ENCODE measurements at regions not wholly inside any gene's neighbourhood (a gene's known extent, or its start where the extent isn't known, plus 50 kb on each side); places are given as distances from the start of the nearest gene placed in this dataset.
"Not testable (repeated sequence)": the region's sequence is repeated elsewhere in the genome, so short reads cannot be mapped to it uniquely, and the experiment has no call there.

DNA sequence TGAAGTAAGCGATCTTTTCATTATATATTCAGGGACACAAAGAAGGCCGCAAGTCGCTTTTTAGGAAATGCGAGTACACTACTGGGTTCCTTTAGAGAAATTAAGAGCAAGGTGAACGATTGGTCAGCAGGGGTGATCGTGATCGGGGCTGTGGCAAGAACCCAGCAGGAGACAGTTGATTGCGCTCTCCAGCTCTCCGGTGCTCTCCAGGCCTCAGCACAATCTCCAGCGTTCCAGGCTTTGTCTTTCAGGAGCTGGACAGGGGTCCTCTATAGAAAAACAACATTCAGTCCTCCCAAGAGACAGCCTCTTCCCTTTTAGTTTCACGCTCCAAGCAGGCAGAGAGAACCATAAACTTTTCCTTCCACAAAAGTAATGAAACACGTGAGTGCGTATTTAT, 170.5 kb upstream of the KLF6 start:
- H3K4me2 ChIP-seq: no peak overlapping the region
- no peaks in the 10 kb centered on the region for H4K20me1 ChIP-seq
- no peak overlapping the region for H3K4me3 ChIP-seq
- H3K36me3 ChIP-seq: no peaks in the 10 kb centered on the region
- peaks cover 15% of the 10 kb centered on the region for H3K4me1 ChIP-seq
- H3K27me3 ChIP-seq: no peaks in the 10 kb centered on the region
- H3K27ac ChIP-seq: no peak overlapping the region
- TF ChIP-seq Cebpa-rat (IDR thresholded peaks at IDR 0.05): no peak
- H3K9ac ChIP-seq: no peak overlapping the region
- no peaks in the 10 kb centered on the region for H3K9me3 ChIP-seq

DNA sequence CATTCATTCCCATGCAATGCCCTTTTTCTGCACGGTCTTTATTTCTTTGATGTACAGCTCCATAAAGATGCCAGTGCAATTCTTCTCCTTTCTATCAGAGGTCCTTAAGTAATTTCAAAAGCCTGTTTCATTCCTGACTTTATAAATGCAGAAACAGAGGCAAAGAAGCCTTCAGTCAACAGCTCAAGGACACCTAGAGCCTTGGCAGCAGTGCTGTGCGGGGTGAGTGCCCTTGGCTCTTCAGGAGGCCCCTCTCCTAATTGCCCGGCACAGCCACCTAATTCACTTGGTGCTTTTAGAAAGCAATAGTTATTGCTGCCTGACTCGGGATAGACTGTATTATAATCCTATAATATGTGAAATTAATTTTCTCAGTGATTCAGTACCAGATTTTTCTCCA, 169.6 kb upstream of the KLF6 start:
- Histone ChIP-seq H3K4me2 (no peak overlapping the region), H4K20me1 (no peaks in the 10 kb centered on the region), H3K4me3 (no peak overlapping the region), H3K9ac (no peak overlapping the region), H3K9me3 (no peaks in the 10 kb centered on the region), H3K27ac (no peak overlapping the region), H3K4me1 (peaks cover 8% of the 10 kb centered on the region), H3K27me3 (no peaks in the 10 kb centered on the region), H3K36me3 (no peaks in the 10 kb centered on the region)
- TF ChIP-seq Cebpa-rat (IDR thresholded peaks at IDR 0.05): no peak

DNA sequence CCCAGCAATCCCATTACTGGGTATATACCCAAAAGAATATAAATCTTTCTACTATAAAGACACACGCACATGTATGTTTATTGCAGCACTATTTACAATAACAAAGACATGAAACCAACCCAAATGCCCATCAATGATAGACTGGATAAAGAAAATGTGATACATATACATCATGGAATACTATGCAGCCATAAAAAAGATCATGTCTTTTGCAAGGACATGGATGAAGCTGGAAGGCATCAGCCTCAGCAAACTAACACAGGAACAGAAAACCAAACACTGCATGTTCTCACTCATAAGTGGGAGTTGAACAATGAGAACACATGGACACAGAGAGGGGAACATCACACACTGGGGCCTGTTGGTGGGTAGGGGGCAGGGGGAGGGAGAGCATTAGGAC, 169.0 kb upstream of the KLF6 start:
- not testable (repeated sequence) for H3K4me3 ChIP-seq, H4K20me1 ChIP-seq, H3K27me3 ChIP-seq, H3K36me3 ChIP-seq, H3K9ac ChIP-seq, H3K4me2 ChIP-seq, H3K9me3 ChIP-seq, H3K27ac ChIP-seq, H3K4me1 ChIP-seq

DNA sequence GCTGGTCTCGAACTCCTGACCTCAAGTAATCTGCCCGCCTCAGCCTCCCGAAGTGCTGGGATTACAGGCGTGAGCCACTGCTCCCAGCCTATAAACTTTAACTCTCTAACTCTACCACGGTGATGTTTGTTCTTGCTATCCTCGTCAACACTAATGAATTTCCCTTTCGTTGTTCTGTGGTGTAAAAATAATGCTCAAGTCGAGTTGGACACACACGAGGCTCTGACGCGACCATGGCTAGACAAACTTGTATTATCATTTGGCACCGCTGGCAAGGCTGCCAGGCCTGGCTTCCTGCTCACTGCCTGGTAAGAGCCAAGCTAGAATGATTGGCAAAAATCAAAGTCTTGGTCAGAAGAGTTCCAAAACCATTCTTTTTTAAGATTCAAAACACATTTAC, 167.0 kb upstream of the KLF6 start:
- no peak for TF ChIP-seq Cebpa-rat (IDR thresholded peaks at IDR 0.05)
- no peak overlapping the region for H3K27ac ChIP-seq
- H3K4me3 ChIP-seq: no peak overlapping the region

DNA sequence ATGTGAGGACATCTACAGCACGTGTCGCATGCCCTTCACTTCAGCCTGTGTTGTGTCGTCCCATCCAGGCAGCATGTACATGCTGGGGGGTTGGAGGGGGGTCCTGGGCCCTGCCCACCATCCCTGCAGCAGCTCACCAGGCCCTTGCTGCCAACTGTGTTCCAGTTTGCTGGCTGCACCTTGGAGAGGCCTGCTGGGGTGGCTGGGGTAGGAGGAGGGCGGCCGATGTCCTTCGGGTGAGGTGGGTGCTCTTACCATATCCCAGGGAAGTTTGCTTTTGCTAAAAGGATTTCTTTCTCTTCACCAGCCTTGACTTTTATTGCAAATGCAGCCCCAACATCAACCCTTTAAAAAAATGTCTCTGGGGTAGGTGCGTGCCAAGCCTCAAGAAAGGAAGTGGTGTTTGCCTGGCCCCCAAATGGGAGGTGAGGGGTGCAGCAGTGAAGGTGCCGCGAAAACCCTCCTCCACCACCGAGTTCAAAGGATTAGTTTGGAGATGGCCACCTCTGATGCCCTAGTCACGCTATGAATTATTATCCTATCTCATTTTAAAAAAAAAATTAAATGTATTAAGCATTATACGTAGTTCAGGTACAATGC, 165.8 kb upstream of the KLF6 start:
- no peaks in the 10 kb centered on the region for H3K9me3 ChIP-seq
- 0 out of 2 replicates have a peak, but pooled peaks cover 9% of the 10 kb centered on the region for H3K4me1 ChIP-seq
- H3K36me3 ChIP-seq: no peaks in the 10 kb centered on the region
- H3K27me3 ChIP-seq: no peaks in the 10 kb centered on the region
- TF ChIP-seq Cebpa-rat (IDR thresholded peaks at IDR 0.05): no peak
- no peak overlapping the region for H3K4me2 ChIP-seq
- no peaks in the 10 kb centered on the region for H4K20me1 ChIP-seq
- no peak overlapping the region for H3K27ac ChIP-seq
- no peak overlapping the region for H3K4me3 ChIP-seq
- H3K9ac ChIP-seq: no peak overlapping the region

More for the DNA sequence above, 167.0 kb upstream of the KLF6 start:
- 0 out of 2 replicates have a peak, but pooled peaks cover 4% of the 10 kb centered on the region for H3K4me1 ChIP-seq
- no peaks in the 10 kb centered on the region for H3K9me3 ChIP-seq
- H3K9ac ChIP-seq: no peak overlapping the region
- no peaks in the 10 kb centered on the region for H3K36me3 ChIP-seq
- H3K27me3 ChIP-seq: no peaks in the 10 kb centered on the region
- no peaks in the 10 kb centered on the region for H4K20me1 ChIP-seq
- H3K4me2 ChIP-seq: no peak overlapping the region

DNA sequence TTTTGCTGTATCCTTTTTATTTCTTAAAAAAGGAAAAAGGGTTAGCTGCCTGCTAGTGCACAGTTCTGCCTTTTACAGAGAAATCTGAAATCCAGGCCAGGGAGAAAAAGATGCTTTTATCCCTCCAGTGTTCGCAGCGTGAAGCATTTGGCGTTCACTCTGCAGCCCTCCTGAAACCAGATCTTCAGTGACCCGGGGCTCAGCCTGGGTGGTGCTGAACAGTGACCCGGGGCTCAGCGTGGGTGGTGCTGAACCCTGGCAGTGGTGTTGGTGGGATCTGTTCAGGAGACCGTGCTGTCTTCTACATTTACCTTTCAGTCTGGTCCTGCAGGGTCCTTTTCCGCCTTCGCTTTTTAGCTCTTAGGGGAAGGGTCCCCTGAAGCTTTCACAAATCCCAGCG, 164.7 kb upstream of the KLF6 start:
- TF ChIP-seq Cebpa-rat (IDR thresholded peaks at IDR 0.05): no peak
- Histone ChIP-seq H3K27ac (no peak overlapping the region), H3K9ac (no peak overlapping the region), H3K4me3 (no peak overlapping the region), H3K4me2 (no peak overlapping the region), H4K20me1 (no peaks in the 10 kb centered on the region), H3K4me1 (0 out of 2 replicates have a peak, but pooled peaks cover 11% of the 10 kb centered on the region), H3K9me3 (no peaks in the 10 kb centered on the region; the same call in 1 of the 2 replicates), H3K27me3 (no peaks in the 10 kb centered on the region), H3K36me3 (no peaks in the 10 kb centered on the region)

DNA sequence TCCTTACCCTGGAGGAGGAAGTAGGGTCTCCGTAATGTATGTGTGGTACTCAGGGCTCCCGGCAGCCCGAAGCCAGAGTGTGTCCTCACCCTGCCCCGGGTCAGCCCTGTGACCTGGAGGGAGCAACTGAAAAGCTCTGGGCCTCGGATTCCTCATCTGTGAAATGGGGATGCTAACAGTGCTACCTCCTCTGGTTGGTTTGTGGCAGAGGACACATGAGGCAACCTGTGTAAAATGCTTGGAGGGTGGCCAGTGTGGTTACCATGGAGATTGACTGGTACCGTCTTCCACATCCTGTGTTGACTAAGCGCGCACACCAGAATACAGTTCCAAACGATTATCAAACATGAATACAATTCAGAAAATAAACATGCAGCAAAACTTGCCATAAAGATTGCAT, 163.8 kb upstream of the KLF6 start:
- Histone ChIP-seq H4K20me1 (no peaks in the 10 kb centered on the region), H3K27ac (no peak overlapping the region)

DNA sequence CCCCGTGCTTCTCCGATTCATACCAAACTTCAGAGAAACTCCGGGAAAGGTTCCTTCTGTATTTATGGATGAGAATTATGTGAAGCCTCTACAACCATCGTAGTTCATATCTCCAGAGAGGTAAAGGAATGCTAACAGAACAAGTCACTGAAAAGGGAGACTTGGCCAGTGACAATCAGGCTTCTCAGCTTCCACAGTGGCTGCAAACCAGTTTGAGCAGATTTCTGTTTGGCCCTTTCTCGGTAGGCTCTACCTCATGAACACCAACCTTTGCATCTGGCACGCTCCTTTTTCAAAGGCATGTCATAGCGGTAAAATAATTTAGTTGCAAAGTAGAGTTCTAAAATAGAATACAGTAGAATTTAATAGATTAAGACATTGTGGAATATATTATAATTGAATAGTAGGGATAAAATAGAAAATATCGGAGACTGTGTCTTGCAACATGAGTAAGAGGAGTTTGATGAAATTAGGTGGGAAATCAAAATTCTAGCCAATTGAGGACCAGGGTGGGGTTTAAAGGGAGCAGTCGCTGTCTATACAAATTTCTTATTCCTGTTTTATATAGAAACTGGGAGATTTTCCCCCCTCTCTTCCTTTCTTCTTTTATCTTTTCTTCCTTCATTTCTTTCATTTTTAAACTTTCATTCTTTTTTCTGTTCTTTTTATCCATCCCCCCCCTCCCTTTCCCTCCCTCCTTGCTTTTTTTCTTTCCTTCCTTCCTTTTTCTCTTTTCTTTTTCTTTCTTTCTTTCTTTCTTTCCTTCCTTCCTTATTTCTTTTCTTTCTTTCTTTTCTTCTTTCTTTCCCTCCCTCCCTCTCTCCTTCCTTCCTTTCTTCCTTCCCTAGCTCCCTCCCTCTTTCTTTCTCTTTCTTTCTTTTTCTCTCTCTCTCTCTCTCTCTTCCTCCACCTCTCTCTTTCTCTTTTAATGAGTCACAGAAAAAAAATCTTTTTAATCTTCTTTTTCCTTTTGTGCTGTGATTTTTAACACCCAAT, 161.5 kb upstream of the KLF6 start:
- no peak overlapping the region for H3K27ac ChIP-seq
- H3K36me3 ChIP-seq: no peaks in the 10 kb centered on the region
- H3K4me2 ChIP-seq: no peak overlapping the region
- H3K4me3 ChIP-seq: no peak overlapping the region
- no peak overlapping the region for H3K9ac ChIP-seq
- H3K4me1 ChIP-seq: 0 out of 2 replicates have a peak, but pooled peaks cover 11% of the 10 kb centered on the region
- no peaks in the 10 kb centered on the region for H4K20me1 ChIP-seq
- H3K9me3 ChIP-seq: no peaks in the 10 kb centered on the region; the same call in 1 of the 2 replicates
- H3K27me3 ChIP-seq: no peaks in the 10 kb centered on the region
- no peak for TF ChIP-seq Cebpa-rat (IDR thresholded peaks at IDR 0.05)

More for the DNA sequence above, 163.8 kb upstream of the KLF6 start:
- Histone ChIP-seq H3K4me1 (0 out of 2 replicates have a peak, but pooled peaks cover 11% of the 10 kb centered on the region), H3K9ac (no peak overlapping the region), H3K4me3 (no peak overlapping the region), H3K9me3 (no peaks in the 10 kb centered on the region; the same call in 1 of the 2 replicates), H3K36me3 (no peaks in the 10 kb centered on the region), H3K27me3 (no peaks in the 10 kb centered on the region), H3K4me2 (no peak overlapping the region)
- no peak for TF ChIP-seq Cebpa-rat (IDR thresholded peaks at IDR 0.05)

DNA sequence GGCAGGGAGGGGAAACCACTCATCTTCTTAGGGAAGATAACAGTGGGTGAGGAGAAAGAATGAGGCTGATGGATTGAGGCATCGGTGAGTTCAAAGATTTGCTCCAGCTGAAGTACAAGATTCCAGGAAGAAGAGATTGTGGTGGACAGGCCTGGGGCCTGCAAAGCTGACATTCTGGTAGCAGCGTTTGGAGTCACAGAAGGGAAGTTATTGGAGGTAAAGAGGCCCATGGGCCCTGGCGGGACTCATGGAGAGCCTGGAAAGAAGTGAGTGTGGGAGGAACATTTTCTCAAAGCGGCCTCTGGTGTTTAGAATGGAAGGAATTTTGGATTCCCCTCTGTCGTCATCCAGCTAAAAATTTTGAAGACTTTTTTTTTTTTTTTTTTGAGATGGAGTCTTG, 160.0 kb upstream of the KLF6 start:
- no peak overlapping the region for H3K4me3 ChIP-seq
- H3K9ac ChIP-seq: no peak overlapping the region
- no peak overlapping the region for H3K27ac ChIP-seq
- no peaks in the 10 kb centered on the region; the same call in 1 of the 2 replicates for H3K9me3 ChIP-seq
- 0 out of 2 replicates have a peak, but pooled peaks cover 7% of the 10 kb centered on the region for H3K4me1 ChIP-seq
- H3K36me3 ChIP-seq: no peaks in the 10 kb centered on the region
- no peaks in the 10 kb centered on the region for H3K27me3 ChIP-seq
- no peak for TF ChIP-seq Cebpa-rat (IDR thresholded peaks at IDR 0.05)
- H4K20me1 ChIP-seq: no peaks in the 10 kb centered on the region
- H3K4me2 ChIP-seq: no peak overlapping the region

DNA sequence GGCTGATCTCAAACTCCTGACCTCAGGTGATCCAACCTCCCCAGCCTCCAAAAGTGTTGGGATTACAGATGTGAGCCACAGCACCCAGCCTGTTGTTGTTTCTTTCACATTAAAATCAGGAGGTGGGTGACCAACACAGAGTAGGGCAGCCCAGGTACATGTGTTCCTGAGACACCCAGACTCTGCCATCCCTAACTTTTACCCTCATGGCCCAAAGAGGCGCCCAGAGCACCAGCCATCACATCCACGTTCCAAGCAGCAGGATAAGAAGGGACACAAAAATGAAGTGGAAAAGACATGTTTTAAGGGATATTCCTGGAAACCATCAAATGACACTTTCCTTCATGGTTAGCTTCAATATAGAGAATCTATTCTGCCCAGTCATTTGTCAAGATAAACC, 159.6 kb upstream of the KLF6 start:
- H3K9ac ChIP-seq: no peak overlapping the region
- no peak overlapping the region for H3K27ac ChIP-seq
- no peak overlapping the region for H3K4me2 ChIP-seq
- H3K27me3 ChIP-seq: no peaks in the 10 kb centered on the region
- H3K4me1 ChIP-seq: 0 out of 2 replicates have a peak, but pooled peaks cover 7% of the 10 kb centered on the region
- H4K20me1 ChIP-seq: no peaks in the 10 kb centered on the region
- H3K9me3 ChIP-seq: no peaks in the 10 kb centered on the region; the same call in 1 of the 2 replicates
- no peaks in the 10 kb centered on the region for H3K36me3 ChIP-seq
- H3K4me3 ChIP-seq: no peak overlapping the region
- TF ChIP-seq Cebpa-rat (IDR thresholded peaks at IDR 0.05): no peak
